ENCODE measurements at regions not wholly inside any gene's neighbourhood (a gene's known extent, or its start where the extent isn't known, plus 50 kb on each side); places are given as distances from the start of the nearest gene placed in this dataset.

- Histone ChIP-seq H3F3A (ENCODE audit: insufficient read depth, low read length, poor library complexity, severe bottlenecking) (no peaks in the 10 kb centered on the region), H3K36me3 (ENCODE audit: insufficient read depth, low read length) (no peaks in the 10 kb centered on the region), H3K9ac (ENCODE audit: low read length) (no peak overlapping the region), H3K79me2 (replicated peaks; ENCODE audit: insufficient read depth, low read length) (no peaks in the 10 kb centered on the region), H3K27ac (ENCODE audit: low read length) (no peak overlapping the region), H3K4me3 (ENCODE audit: low read length) (no peak overlapping the region), H2AFZ (ENCODE audit: low read depth, low read length) (no peak overlapping the region), H3K27me3 (ENCODE audit: insufficient read depth, low read depth, low read length) (no peaks in the 10 kb centered on the region), H4K20me1 (ENCODE audit: insufficient read depth) (no peaks in the 10 kb centered on the region), H3K9me3 (ENCODE audit: low read length) (no peaks in the 10 kb centered on the region), H3K9me2 (ENCODE audit: insufficient read depth, low read length) (no peaks in the 10 kb centered on the region), H3K4me2 (ENCODE audit: low read length) (no peak overlapping the region)
- TF ChIP-seq CTCF (IDR thresholded peaks at IDR 0.05; ENCODE audit: poor library complexity, severe bottlenecking), result no peak
- TF ChIP-seq MXI1 (conservative IDR thresholded peaks at IDR 0.05; ENCODE audit: poor library complexity, severe bottlenecking), result no peak
- TF ChIP-seq EP300 (conservative IDR thresholded peaks at IDR 0.05; ENCODE audit: poor library complexity, severe bottlenecking), result no peak
- TF ChIP-seq POLR2AphosphoS5 (IDR thresholded peaks at IDR 0.05), result no peak
- no peak for TF ChIP-seq RAD21 (conservative IDR thresholded peaks at IDR 0.05)
- TF ChIP-seq SMC3 (conservative IDR thresholded peaks at IDR 0.05; ENCODE audit: poor library complexity), result no peak
- TF ChIP-seq TAF1 (IDR thresholded peaks at IDR 0.05; ENCODE audit: low read depth), result no peak
- TF ChIP-seq REST (IDR thresholded peaks at IDR 0.05; ENCODE audit: borderline replicate concordance), result no peak
- no peak for TF ChIP-seq EZH2 (IDR thresholded peaks at IDR 0.05; ENCODE audit: borderline replicate concordance, insufficient read depth, low read length, poor library complexity, severe bottlenecking)
Measured at GRCh38 chr17:55909776-55910175, 158.9 kb downstream of the PCTP start.

- Histone ChIP-seq H3K9ac (ENCODE audit: low read length) (no peak overlapping the region), H3F3A (ENCODE audit: insufficient read depth, low read length, poor library complexity, severe bottlenecking) (no peaks in the 10 kb centered on the region), H3K27ac (ENCODE audit: low read length) (no peak overlapping the region), H4K20me1 (ENCODE audit: insufficient read depth) (no peaks in the 10 kb centered on the region), H3K4me3 (ENCODE audit: low read length) (no peak overlapping the region), H3K27me3 (ENCODE audit: insufficient read depth, low read depth, low read length) (no peaks in the 10 kb centered on the region), H3K79me2 (replicated peaks; ENCODE audit: insufficient read depth, low read length) (no peaks in the 10 kb centered on the region), H3K9me3 (ENCODE audit: low read length) (no peaks in the 10 kb centered on the region), H2AFZ (ENCODE audit: low read depth, low read length) (no peak overlapping the region), H3K9me2 (ENCODE audit: insufficient read depth, low read length) (no peaks in the 10 kb centered on the region), H3K4me2 (ENCODE audit: low read length) (no peak overlapping the region), H3K36me3 (ENCODE audit: insufficient read depth, low read length) (no peaks in the 10 kb centered on the region)
- TF ChIP-seq POLR2AphosphoS5 (IDR thresholded peaks at IDR 0.05) (no peak), TAF1 (IDR thresholded peaks at IDR 0.05; ENCODE audit: low read depth) (no peak), SMC3 (conservative IDR thresholded peaks at IDR 0.05; ENCODE audit: poor library complexity) (no peak), MXI1 (conservative IDR thresholded peaks at IDR 0.05; ENCODE audit: poor library complexity, severe bottlenecking) (no peak), EP300 (conservative IDR thresholded peaks at IDR 0.05; ENCODE audit: poor library complexity, severe bottlenecking) (no peak), REST (IDR thresholded peaks at IDR 0.05; ENCODE audit: borderline replicate concordance) (no peak), CTCF (IDR thresholded peaks at IDR 0.05; ENCODE audit: poor library complexity, severe bottlenecking) (no peak)
Measured at GRCh38 chr17:55911186-55911585, 160.3 kb downstream of the PCTP start.
